ENCODE measurements at regions not wholly inside any gene's neighbourhood (a gene's known extent, or its start where the extent isn't known, plus 50 kb on each side); places are given as distances from the start of the nearest gene placed in this dataset.
"Not testable (repeated sequence)": the region's sequence is repeated elsewhere in the genome, so short reads cannot be mapped to it uniquely, and the experiment has no call there.

DNA sequence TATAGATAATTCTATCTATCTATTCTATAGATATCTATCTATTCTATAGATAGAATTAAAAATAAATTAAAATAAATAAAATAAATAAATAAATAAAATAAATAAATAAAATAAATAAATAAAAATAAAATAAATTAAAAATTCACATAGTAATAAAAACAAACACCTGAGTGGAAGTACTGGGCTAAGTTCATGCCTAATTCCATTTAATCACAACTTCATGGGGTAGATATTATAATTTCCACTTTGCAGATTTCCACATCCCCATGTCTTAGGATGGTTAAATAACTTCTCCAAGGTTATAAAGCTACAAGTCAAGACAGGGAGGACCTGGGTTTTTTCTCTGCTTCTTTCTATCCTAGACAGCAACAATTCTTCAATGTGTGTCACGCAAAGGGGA, 261.4 kb upstream of the MEX3C start:
- DNase-seq, result no peak

DNA sequence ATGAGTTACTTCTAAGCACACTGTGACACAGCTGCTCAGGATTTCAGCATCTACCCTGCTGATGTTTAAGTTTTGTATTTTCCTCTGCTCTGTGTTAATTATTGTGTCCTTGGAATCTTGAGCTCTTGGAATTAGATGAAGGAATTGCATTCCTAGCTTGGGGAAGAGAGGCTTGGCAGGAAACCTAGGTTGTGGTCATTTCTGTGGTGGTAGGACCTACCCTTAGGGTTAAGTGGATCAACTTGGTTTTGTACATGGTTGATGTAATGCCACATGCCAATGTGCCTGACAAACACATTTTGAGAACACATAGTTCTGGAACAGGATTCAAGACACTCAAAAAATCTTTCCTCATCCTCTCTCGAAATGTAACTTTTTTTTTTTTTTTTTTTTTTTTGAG, 264.5 kb upstream of the MEX3C start:
- DNase-seq, result no peak

DNA sequence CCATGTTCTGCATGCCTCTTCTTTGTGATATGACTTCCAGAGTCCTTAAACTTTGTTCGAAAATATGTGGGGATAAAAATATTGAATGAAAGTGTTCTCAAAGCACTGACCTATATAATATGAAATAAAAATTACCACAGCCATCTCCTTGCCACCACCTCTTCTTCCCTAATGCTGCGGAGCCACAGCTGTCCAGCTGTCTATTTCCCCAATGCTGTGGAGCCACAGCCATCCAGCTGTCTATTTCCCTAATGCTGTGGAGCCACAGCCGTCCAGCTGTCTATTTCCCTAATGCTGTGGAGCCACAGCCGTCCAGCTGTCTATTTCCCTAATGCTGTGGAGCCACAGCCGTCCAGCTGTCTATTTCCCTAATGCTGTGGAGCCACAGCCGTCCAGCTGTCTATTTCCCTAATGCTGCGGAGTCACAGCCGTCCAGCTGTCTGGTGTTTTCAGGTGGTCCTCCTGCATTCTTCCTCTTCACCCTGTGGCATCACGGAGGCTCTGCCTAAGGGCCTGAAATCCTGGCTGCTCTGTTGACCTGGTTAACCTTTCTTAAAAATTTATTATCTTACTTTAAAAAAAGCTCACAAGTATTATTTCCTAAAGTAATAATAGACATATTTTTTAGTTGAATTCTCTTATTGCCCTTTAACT, 266.1 kb upstream of the MEX3C start:
- no peak for DNase-seq

DNA sequence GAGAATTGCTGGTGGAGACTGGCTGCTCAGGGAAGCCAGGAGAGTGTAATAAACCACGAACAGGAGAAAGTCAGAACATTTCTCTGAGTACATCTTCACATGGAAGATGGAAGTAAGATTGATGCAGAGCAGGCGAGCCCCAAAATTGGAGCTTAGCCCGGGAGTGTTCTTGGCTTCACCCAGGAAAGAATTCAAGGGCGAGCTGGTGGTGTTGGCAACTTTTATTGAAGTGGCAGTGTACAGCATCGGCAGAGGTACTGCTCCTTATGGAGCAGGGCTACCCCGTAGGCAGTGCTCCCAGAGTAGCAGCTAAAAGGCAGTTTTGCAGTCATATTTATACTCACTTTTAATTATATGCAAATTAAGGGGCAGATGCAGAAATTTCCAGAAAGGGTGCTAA, 281.4 kb upstream of the MEX3C start:
- no peak for DNase-seq

DNA sequence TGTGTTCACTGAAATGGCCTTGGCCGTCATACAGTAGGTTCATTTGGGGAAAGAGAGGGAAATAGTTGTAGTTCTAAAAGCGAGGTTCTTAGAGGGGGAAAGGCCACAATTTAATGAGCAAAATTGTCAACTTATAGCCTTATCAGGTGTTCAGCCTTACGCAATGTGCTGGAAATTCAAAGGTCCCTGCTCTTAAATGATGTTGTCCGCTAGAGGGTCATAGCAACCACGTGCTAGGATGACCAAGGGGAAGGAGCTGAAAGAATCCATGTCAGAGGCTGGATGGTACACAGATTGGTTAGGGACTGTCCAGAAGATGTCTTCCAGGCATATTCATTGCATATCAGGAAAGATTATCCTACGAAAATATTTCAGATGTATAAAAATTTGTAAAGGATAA, 282.3 kb upstream of the MEX3C start:
- DNase-seq, result no peak

DNA sequence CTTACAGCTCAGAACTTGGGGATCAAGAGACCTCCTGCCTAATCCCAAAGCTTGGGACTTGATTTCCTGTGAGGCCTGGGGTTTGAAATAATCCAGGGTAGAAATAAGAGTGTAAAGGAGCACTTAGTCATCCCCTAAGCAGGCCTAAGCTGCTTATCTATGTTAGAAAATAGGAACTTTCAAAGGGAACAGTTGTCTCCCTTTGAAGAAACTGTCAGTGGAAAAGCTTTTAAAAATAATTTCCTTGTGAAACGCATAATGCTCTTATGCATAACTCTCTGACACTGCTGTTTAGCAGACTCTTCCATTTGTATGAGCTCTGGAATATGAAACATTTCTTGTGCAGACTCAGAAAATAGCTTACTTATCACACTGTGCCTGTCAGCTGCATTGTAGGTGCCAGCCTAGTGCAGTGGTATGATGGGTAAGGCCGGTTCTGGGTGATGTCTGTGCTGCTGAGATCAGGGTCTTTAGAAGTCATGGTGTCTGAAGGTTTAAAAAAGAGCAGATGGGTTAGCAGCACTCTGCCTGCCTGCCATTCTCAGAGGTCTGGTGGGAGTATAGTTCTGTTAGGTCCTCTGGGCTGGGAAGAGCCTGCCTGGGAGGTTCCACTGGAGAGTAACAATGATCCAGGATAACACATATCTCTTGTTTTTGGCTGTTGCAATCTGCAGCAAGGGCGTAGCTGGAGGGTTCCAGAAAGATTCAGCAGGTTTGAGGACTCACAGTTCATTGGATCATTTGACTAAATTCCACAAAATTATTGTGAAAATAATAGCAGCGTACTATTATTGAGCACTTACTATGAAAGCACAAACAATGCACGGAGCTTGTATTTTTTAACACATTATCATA, 283.2 kb upstream of the MEX3C start:
- DNase-seq, result no peak

DNA sequence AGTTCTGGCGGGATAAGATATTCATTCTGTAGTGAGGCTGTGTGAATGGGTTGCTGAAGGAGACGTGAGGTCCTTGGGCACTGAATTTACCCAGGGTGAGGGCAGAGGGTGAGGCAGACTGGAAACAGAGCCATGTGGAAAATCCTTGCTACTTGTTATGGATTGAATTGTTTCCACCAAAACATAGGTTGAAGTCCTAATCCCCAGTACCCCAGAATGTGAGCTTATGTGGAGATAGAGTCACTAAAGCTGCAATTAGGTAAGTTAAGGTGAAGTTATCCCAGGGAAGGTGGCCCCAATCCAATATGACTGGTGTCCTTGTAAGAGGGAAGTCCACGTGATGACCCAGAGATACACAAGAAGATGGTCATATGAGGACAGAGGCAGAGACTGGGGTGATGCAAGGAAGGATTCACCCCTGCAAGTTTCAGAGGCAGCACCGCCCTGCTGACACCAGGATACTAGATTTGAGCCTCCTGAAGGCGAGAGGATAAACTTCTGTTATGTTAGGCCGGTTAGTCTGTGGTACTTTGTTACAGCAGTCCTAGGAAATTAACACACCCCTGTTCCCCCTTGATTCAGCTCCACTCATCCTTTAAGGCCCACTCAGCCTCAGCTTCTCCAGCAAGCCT, 289.4 kb upstream of the MEX3C start:
- DNase-seq, result no peak

DNA sequence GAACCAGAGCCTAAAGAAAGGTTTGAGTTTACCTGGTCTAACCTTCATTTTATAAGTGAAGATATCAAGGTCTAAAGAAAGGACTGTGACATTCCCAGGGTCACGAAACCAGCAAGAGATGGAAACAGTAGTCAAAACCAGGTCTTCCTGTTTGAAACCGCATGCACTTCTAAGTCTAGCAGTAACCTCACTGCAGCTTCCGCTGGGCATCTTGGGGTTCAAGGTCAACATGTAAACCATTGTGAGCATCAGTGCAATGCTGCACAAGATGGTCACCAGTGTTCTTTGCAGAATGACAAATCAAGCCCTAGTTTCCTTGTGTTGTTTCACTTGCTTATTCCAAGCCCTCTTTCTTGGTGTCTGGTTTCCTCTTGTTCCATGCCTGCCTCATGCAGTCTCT, 292.9 kb upstream of the MEX3C start:
- DNase-seq, result no peak

DNA sequence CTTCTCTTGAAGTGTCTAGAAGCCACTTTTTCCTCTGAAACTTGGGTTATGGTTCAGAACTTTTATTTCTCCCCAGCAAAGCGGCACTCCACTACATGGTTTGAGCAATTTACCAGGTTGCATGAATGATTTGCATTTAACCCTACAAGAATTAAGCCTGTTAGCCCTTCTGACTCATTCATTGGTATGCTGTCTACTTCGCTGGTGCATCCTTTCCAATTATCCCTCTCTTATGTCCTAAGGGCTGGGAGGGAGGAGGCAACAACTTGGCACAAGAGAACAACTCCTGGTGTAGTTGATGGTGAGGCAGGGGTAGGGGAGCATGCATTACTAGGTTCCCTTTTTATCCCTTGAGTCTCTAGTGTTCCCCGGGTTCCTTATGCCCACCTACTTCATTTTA, 293.4 kb upstream of the MEX3C start:
- no peak for DNase-seq

DNA sequence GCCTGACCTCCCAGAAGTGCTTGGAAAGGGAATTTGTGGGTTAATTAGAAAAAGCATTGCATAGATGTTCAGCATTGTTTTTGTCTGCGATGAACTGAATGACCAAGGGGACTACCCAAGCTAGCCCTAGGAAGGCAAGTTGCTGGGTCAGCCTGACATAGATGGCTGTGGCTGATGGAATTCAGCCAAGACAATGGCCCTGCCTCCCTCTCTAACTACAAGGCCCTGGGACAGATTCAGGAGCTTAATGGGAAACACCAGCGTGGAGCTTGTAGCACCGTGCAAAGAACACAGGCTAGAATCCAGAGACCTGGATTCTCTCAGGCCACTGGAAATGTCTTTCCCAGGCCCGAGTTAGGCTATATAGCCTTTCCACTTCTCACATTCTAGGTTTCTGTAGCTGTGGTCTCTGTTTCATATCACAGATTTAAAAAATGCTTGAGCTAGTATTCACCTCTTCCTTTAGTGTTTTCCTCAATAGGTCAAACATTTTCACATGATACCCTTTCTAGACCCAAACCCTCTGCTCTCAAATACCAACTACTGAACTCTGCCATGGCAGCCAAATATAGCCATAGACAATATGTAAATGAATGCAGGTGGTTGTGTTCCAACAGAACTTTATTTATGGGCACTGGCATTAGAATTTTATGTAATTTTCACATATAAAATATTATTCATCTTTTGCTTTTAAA, 294.3 kb upstream of the MEX3C start:
- no peak for DNase-seq

DNA sequence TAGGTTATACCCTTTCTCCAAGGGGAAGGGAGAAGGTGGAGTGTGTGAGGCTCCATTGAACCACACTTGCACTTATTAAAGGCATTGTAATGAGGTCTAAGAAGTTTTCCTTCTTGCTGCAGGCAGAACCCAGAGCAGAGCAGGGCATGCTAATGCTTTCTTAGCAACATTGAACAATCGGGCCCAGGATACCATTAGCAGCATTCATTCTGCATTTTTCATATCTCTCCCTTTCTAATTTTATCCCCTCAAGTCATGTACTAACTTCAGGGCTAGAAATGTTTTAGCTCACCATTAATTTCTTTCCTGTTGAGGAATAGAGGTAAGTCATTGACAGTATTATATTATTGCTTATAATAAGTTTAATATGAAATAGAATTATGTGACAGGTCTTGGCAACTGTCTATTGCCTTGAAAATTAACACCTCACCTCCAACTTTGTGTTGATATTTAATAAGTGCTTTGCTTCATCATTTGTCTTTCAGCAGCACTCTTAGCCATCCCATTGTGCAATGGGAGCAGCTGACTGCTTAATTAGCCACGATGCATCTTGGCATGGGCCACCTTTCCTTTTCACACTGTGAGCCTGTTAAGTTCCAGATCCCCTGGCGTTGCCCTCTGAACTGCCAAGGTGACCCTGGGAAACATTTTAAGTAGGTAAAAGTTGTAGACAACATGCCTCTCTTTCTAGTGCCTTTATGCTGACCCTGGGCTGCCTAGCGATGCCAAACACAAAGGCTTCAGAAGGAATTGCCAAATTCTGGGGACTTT, 300.8 kb upstream of the MEX3C start:
- no peak for DNase-seq

DNA sequence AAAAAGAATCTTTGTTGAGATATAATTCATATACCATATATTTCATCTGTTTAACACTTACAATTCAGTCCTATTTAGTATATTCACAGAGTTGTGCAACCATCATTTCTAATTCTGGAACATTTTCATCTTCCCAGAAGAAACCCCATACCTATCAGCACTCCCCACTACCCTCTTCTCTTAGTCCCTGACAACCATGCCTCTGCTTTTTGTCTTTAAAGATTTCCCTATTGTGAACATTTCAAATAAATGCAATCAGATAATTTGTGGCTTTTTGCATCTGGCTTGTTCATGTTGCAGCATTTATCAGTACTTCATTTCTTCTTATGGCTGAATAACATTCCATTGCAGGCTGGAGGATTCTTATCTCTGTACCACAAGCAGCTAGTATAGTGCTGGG, 305.9 kb upstream of the MEX3C start:
- DNase-seq, result no peak

DNA sequence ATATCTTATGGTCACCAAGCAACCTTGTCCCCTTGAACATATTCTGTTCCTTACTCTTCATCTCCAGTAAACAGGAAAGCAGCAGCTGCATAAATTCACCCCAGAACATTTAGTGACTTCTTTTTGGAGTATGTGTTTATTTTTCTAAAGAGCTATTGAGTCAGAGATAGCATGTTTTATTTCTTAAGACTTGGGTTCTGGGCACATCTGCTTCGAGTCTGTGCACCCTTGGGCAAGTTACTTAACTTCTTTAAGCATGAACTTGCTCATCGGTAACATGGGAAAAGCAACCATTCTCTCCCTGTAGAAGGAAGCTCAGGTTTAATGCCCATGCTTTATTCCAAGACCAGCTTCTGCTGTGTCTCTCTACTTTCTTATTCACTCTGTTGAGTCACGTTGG, 309.3 kb upstream of the MEX3C start:
- DNase-seq, result no peak

DNA sequence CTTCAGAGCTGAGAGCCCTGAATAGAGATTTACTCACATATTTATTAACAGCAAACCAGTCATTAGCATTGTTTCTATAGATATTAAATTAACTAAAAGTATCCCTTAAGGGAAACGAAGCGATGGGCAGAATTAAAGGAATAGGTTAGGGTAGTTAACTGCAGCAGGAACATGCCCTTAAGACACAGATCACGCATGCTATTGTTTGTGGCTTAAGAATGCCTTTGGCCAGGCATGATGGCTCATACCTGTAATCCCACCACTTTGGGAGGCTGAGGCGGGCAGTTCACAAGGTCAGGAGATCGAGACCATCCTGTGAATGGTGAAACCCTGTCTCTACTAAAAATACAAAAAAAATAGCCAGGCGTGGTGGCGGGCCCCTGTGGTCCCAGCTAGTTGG, 310.9 kb upstream of the MEX3C start:
- not testable (repeated sequence) for DNase-seq

DNA sequence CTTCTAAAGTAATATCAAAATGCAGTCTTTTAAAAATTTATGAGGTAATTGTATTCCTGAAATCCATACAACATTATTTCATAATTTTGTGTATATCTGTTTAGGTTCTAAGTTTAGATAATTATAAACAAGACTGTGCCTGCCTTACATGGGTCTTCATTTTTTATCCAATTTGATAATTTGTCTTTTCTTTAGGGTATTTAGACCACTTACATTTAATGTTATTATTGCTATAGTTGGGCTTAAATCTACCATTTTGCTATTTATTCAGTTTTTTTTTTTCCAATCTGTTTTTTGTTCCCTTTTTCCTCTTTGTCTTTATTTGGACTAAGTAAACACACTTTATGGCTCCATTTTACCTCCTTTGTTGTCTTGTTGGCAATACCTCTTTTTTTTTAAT, 312.5 kb upstream of the MEX3C start:
- no peak for DNase-seq

DNA sequence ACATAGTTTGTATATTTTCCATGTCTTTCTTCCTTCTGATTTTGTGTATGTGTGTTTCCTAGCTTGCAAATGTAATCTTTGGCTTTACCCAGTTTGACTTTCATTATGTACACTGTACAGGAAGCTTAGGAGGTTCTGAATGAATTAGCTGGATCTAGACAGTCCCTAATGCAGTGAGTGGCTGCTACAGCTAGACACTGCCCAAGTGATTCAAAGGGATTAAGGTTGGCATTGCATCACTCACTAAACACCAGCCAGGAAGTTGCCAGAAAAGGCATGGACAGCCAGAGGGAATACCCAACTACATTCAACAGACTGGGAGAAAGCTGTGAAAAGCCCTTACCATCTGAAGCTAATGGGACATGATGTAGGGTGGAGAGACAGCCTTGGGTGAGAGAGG, 316.0 kb upstream of the MEX3C start:
- DNase-seq, result no peak

DNA sequence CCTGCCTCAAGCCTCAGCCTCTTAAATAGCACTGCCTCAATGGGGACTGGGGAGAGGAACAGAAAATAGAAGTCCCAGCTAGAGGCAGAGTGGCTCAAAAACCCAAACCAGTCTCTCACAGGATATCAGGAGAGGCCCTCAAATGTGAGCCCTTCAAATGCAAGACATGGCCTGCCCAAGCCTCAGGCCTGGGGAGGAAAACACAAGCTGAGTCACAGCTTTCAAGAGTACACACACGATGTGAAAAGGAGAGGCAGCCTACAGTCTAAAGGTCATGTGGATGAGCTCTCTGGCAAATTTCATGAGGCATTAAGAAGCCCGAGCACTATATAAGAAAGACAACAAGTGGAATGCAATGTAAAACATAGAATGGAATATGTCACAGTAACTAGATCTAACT, 316.6 kb upstream of the MEX3C start:
- no peak for DNase-seq

DNA sequence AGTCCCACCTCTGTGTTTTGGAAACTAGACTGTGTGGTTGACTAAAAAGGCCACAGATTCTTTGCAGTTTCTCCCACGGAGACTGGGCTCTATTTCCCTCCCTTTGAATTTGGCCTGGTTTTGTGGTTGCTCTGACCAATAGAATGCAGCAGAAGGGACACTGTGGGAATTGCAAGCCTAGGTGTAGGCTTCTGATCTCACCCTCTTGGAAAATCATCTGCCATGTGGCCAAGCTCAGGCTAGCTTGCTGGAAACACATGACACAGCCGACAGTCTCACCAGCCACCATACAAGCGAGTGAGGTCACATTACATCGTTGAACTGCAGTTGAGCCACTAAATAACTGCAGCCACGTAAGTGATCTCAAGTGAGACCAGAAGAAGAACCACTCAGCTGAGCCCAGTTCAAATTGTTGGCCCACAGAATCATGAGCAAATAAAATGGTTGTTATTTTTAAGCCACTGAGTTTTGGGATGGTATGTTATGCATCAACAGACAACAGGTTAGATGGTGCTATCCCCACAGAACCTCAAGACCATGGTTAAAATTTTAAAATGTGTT, 319.1 kb upstream of the MEX3C start:
- DNase-seq, result no peak

DNA sequence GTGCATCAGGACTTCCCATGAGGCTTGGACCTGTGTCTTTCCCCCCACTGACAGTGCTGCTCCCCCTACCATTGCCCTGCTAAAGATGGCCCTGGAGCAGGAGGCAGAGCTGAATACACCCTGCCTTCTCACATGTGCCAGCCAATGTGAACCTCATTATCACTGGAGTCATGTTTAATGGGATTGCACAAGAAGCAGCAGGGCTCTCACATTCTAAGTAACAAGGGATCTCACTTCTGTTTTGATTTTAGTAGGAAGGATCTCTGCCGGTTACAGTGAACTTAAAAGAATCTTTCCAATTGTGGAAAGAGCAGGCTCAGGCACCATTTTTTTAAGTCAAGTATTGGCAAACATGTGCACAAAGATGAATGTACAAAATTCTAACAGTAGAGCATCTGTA, 322.1 kb upstream of the MEX3C start:
- DNase-seq, result no peak

DNA sequence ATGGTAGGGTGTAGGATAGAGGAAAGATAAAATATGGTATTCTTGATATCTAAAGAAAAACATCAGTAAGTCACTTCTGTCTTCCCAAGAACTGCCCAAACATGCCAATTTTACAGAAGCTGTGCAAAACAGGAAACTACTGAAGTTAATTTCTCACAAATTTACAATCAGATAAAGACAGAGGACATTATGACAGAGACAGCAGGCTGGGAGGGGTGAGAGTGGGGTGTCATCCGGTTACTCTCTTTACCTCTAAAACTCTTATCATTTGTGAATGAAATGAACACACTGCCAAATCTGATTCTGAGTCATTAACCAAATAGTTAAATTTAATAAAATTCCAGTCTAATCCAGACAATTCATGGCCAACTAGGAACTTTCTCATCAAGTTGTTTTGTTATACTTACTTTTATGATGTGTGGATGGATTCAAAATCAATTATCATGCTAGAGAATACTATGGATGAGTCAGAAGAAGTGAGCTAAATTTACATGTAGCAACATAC, 323.2 kb upstream of the MEX3C start:
- no peak for DNase-seq

DNA sequence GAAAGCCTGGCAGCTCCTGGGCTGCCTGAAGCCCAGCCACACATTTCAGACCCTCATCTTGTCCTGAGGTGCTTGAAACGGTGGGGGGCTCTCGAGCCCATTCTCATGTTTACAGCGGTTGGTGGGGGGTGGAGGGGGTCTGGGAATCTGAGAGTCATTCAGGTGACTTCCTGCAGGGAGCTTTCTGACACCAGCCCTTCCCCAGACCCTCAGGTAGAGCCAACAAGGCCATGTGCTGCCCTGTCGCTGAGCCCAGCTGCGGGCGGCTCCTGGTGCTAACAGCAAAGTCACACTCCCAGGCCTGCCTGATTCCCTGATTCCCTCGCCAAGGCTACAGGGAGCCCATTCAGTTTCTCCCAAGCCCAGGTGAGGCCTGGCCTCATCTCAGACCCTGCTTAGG, 324.9 kb upstream of the MEX3C start:
- DNase-seq, result no peak

Data from renal pelvis (tissue), 1 donor.